Endothelial cell of umbilical vein (primary cell): ENCODE measurements at regions not wholly inside any gene's neighbourhood (a gene's known extent, or its start where the extent isn't known, plus 50 kb on each side); places are given as distances from the start of the nearest gene placed in this dataset.

Experiments
- BruUV-seq: library from RNA; stranded (reverse); fragments of 400-500 nt; replicated peaks from 2 replicates; lab custom pipeline; 2021; lab: Mats Ljungman, UMichigan
- CTCF ChIA-PET: fragments of 300-600, 350-600 bp; sonication (Branson Sonifier 250); formaldehyde crosslinking; loops from one replicate; lab custom pipeline; 2021; ENCODE audit warnings: antibody characterized with exemption, inconsistent platforms; lab: Charles Lee
- POLR2A ChIA-PET: fragments of 300-600, 350-600 bp; sonication (Branson Sonifier 250); formaldehyde crosslinking; loops from one replicate; lab custom pipeline; 2021; ENCODE audit warnings: antibody characterized with exemption, inconsistent platforms; lab: Charles Lee
- DNase-seq: peaks from one replicate; pipeline ENCODE4 v3.0.0-alpha.2; 2011; ENCODE audit warnings: low read depth, low spot score
- FAIRE-seq: peaks from 2 replicates; lab custom pipeline; 2011; peaks lifted over from hg19 to GRCh38; lab: Jason Lieb, UNC
- H2AFZ ChIP-seq: 2 replicates; pipeline ENCODE4 v1.6.0; 2012; ENCODE audit warnings: low read depth, low read length, control low read depth, inconsistent platforms
- H3K27ac ChIP-seq: 2 replicates; pipeline ENCODE4 v1.5.1; 2011; ENCODE audit warnings: low read depth, mild to moderate bottlenecking, control low read depth, low read length, moderate library complexity; ENCODE audit not compliant: insufficient read depth
- H3K27me3 ChIP-seq, 2 experiments: 2 replicates each; pipeline versions ENCODE4 v1.6.0 to v1.6.1; 2011; ENCODE audit warnings: low read length in 2 of 2, mixed read lengths in 1 of 2; ENCODE audit not compliant: control insufficient read depth in 2 of 2, insufficient read depth in 2 of 2
- H3K36me3 ChIP-seq, 2 experiments: 2 replicates in 1 of 2; 3 replicates in 1 of 2; pipeline ENCODE4 v1.5.1; 2011; ENCODE audit warnings: low read length in 2 of 2, mild to moderate bottlenecking in 1 of 2, moderate library complexity in 1 of 2; ENCODE audit not compliant: control insufficient read depth in 2 of 2, insufficient read depth in 2 of 2; ENCODE audit errors: extremely low read depth in 1 of 2
- H3K4me1 ChIP-seq: 3 replicates; pipeline ENCODE4 v1.5.1; 2011; ENCODE audit warnings: mild to moderate bottlenecking, low read length; ENCODE audit not compliant: control insufficient read depth, insufficient read depth; ENCODE audit errors: extremely low read depth
- H3K4me2 ChIP-seq: 2 replicates; pipeline ENCODE4 v1.6.1; 2011; ENCODE audit warnings: low read length, control low read depth, mixed read lengths; ENCODE audit not compliant: insufficient read depth
- H3K4me3 ChIP-seq, 3 experiments: fragments of 200-600 bp in 1 of 3; sonication (generic), shearing (Covaris generic) in 1 of 3; replicated peaks in 1 of 3; 2 replicates each; pipeline ENCODE4 v1.5.1; 2011 to 2016; ENCODE audit warnings: control low read depth in 3 of 3, low read length in 3 of 3, mild to moderate bottlenecking in 2 of 3, inconsistent platforms in 1 of 3, low read depth in 1 of 3, moderate library complexity in 1 of 3; ENCODE audit not compliant: insufficient read depth in 1 of 3
- H3K79me2 ChIP-seq: 2 replicates; pipeline ENCODE4 v1.6.0; 2012; ENCODE audit warnings: low read length, inconsistent platforms; ENCODE audit not compliant: control insufficient read depth, insufficient read depth
- H3K9ac ChIP-seq: replicated peaks from 2 replicates; pipeline ENCODE3; 2011; ENCODE audit warnings: low read length, control low read depth; ENCODE audit not compliant: insufficient read depth; ENCODE audit errors: extremely low read depth
- H3K9me1 ChIP-seq: replicated peaks from 3 replicates; pipeline ENCODE4 v1.6.0; 2011; ENCODE audit warnings: mild to moderate bottlenecking, low read length; ENCODE audit not compliant: control insufficient read depth, insufficient read depth; ENCODE audit errors: extremely low read depth
- H3K9me3 ChIP-seq: replicated peaks from 2 replicates; pipeline ENCODE4 v1.5.1; 2012; ENCODE audit warnings: low read length, inconsistent platforms; ENCODE audit not compliant: control insufficient read depth, insufficient read depth
- H4K20me1 ChIP-seq: replicated peaks from 2 replicates; pipeline ENCODE3; 2011; ENCODE audit warnings: mild to moderate bottlenecking, low read length; ENCODE audit not compliant: control insufficient read depth, insufficient read depth; ENCODE audit errors: extremely low read depth
- CTCF ChIP-seq, 2 donors: IDR thresholded peaks; 1 replicate in 1 of 2; 2 replicates in 1 of 2; pipeline ENCODE4 v1.5.1; 2011; ENCODE audit warnings: low read length in 2 of 2, mild to moderate bottlenecking in 2 of 2, moderate library complexity in 2 of 2, control low read depth in 1 of 2, inconsistent platforms in 1 of 2, low read depth in 1 of 2; ENCODE audit not compliant: insufficient read depth in 1 of 2; ENCODE audit errors: extremely low read depth in 1 of 2
- EZH2 ChIP-seq: IDR thresholded peaks from 2 replicates; pipeline ENCODE4 v1.6.1; 2012; ENCODE audit warnings: borderline replicate concordance, low read depth, mild to moderate bottlenecking, moderate library complexity, low read length, inconsistent platforms; ENCODE audit not compliant: severe bottlenecking
- FOS ChIP-seq: IDR thresholded peaks from 2 replicates; pipeline ENCODE4 v1.6.1; 2011; ENCODE audit warnings: mild to moderate bottlenecking, low read length, moderate library complexity, borderline replicate concordance; ENCODE audit not compliant: insufficient read depth
- GATA2 ChIP-seq: IDR thresholded peaks from 2 replicates; pipeline ENCODE4 v1.7.0; 2011; ENCODE audit warnings: low read depth, mild to moderate bottlenecking, moderate library complexity, mixed read lengths, low read length; ENCODE audit not compliant: insufficient read length, insufficient read depth
- JUN ChIP-seq: IDR thresholded peaks from 2 replicates; pipeline ENCODE4 v1.6.1; 2011; ENCODE audit warnings: borderline replicate concordance, low read depth; ENCODE audit not compliant: insufficient read length, insufficient read depth
- MAX ChIP-seq: IDR thresholded peaks from 2 replicates; pipeline ENCODE4 v1.6.1; 2011; ENCODE audit not compliant: insufficient read depth, insufficient read length
- MYC ChIP-seq: IDR thresholded peaks from one replicate; pipeline ENCODE4 v1.6.1; 2011; ENCODE audit warnings: mild to moderate bottlenecking, low read depth, low read length
- POLR2A ChIP-seq: IDR thresholded peaks from 2 replicates; pipeline ENCODE4 v1.6.1; 2012; ENCODE audit warnings: low read depth, mild to moderate bottlenecking, control low read depth, low read length
- POLR2AphosphoS5 ChIP-seq: IDR thresholded peaks from 2 replicates; pipeline ENCODE4 v1.6.1; 2012; ENCODE audit warnings: low read depth, mild to moderate bottlenecking, control low read depth, low read length, moderate library complexity; ENCODE audit not compliant: insufficient read depth
- dilution Hi-C: fragments of 300-500 bp; cut with MboI; formaldehyde crosslinking; loops from one replicate; pipeline ENCODE4 v1.15.0; 2019; ENCODE audit warnings: low sequenced_read_pairs; ENCODE audit not compliant: extremely low pct_ligation_motif_present
- intact Hi-C: fragments of 100-400 bp; cut with micrococcal nuclease; formaldehyde crosslinking; loops from one replicate; pipeline ENCODE4 v1.10.0; 2022

- Histone ChIP-seq H4K20me1 (no peaks in the 10 kb centered on the region), H3K27ac (no peak overlapping the region), H3K9ac (no peak overlapping the region), H3K27me3 (no peaks in the 10 kb centered on the region), H3K4me1 (no peaks in the 10 kb centered on the region), H3K4me3 (no peak overlapping the region), H3K9me1 (no peaks in the 10 kb centered on the region), H2AFZ (no peak overlapping the region), H3K36me3 (no peaks in the 10 kb centered on the region), H3K4me2 (no peak overlapping the region), H3K79me2 (no peaks in the 10 kb centered on the region), H3K9me3 (no peaks in the 10 kb centered on the region)
- dilution Hi-C loops (no loop called here), intact Hi-C loops (no loop called here)
- ChIA-PET POLR2A (no interaction called here), CTCF (interaction anchor here (0.5 kb wide), 1 partner anchor 363 kb away, joined by 3 read pairs; no protein-coding TSS in a partner anchor)
- no peak for DNase-seq
- no TSS peak for BruUV-seq
- FAIRE-seq, result no peak
- TF ChIP-seq CTCF (IDR thresholded peaks at IDR 0.05; ENCODE audit: extremely low read depth in 1 of 2, insufficient read depth in 1 of 2, low read depth in 1 of 2, low read length in 2 of 2), result no peak
- TF ChIP-seq POLR2AphosphoS5, result no peak
- no peak for TF ChIP-seq JUN
- TF ChIP-seq MAX, result no peak
- TF ChIP-seq EZH2, result no peak
- TF ChIP-seq POLR2A, result no peak
- TF ChIP-seq FOS, result no peak
- TF ChIP-seq GATA2, result no peak
- TF ChIP-seq MYC, result no peak
Measured at GRCh38 chr10:88138319-88138848, 275.0 kb downstream of the PTEN start.
